Astrocyte (in vitro differentiated cells and primary cell): ENCODE measurements at regions not wholly inside any gene's neighbourhood (a gene's known extent, or its start where the extent isn't known, plus 50 kb on each side); places are given as distances from the start of the nearest gene placed in this dataset.

Source experiments
- DNase-seq: peaks from one replicate; pipeline ENCODE4 v3.0.0-alpha.2; 2010; ENCODE audit warnings: low read depth
- FAIRE-seq: peaks from 2 replicates; lab custom pipeline; 2011; peaks lifted over from hg19 to GRCh38; lab: Jason Lieb, UNC
- H2AFZ ChIP-seq: 2 replicates; pipeline ENCODE4 v1.6.0; 2012; ENCODE audit warnings: low read depth, low read length, inconsistent platforms
- H3K27ac ChIP-seq: 2 replicates; pipeline ENCODE4 v1.5.1; 2011; ENCODE audit warnings: low read depth, low read length, inconsistent platforms
- H3K27me3 ChIP-seq: 2 replicates; pipeline ENCODE4 v1.6.0; 2011; ENCODE audit warnings: low read length, inconsistent platforms; ENCODE audit not compliant: insufficient read depth
- H3K36me3 ChIP-seq: 2 replicates; pipeline ENCODE4 v1.5.1; 2011; ENCODE audit warnings: low read length, inconsistent platforms; ENCODE audit not compliant: insufficient read depth
- H3K4me1 ChIP-seq: 2 replicates; pipeline ENCODE4 v1.5.1; 2011; ENCODE audit warnings: low read length, inconsistent platforms; ENCODE audit not compliant: insufficient read depth
- H3K4me2 ChIP-seq: 2 replicates; pipeline ENCODE4 v1.6.0; 2012; ENCODE audit warnings: low read length, inconsistent platforms
- H3K4me3 ChIP-seq: 2 replicates; pipeline ENCODE4 v1.5.1; 2011; ENCODE audit warnings: low read depth, mild to moderate bottlenecking, low read length, inconsistent platforms; ENCODE audit not compliant: insufficient read depth
- H3K79me2 ChIP-seq: 2 replicates; pipeline ENCODE4 v1.6.0; 2012; ENCODE audit warnings: mild to moderate bottlenecking, low read length, inconsistent platforms; ENCODE audit not compliant: insufficient read depth
- H3K9ac ChIP-seq: 2 replicates; pipeline ENCODE4 v1.6.0; 2012; ENCODE audit warnings: mild to moderate bottlenecking, low read length, inconsistent platforms
- H3K9me3 ChIP-seq: 2 replicates; pipeline ENCODE4 v1.5.1; 2012; ENCODE audit warnings: low read depth, mild to moderate bottlenecking, low read length, inconsistent platforms; ENCODE audit not compliant: insufficient read depth
- H4K20me1 ChIP-seq: 2 replicates; pipeline ENCODE4 v1.6.0; 2012; ENCODE audit warnings: low read length, inconsistent platforms; ENCODE audit not compliant: insufficient read depth
- H3K27ac Mint-ChIP-seq: one replicate; pipeline ENCODE4 v1.8.0; 2021; ENCODE audit warnings: mild to moderate bottlenecking, mixed read lengths; ENCODE audit not compliant: unreplicated experiment
- H3K27me3 Mint-ChIP-seq: one replicate; pipeline ENCODE4 v1.8.0; 2021; ENCODE audit warnings: low read depth, mixed read lengths; ENCODE audit not compliant: unreplicated experiment
- H3K36me3 Mint-ChIP-seq: one replicate; pipeline ENCODE4 v1.8.0; 2021; ENCODE audit warnings: low read depth, mixed read lengths; ENCODE audit not compliant: unreplicated experiment
- H3K4me1 Mint-ChIP-seq: one replicate; pipeline ENCODE4 v1.8.0; 2021; ENCODE audit warnings: low read depth, mixed read lengths; ENCODE audit not compliant: unreplicated experiment
- H3K4me3 Mint-ChIP-seq: one replicate; pipeline ENCODE4 v1.8.0; 2021; ENCODE audit warnings: mild to moderate bottlenecking, moderate library complexity, mixed read lengths; ENCODE audit not compliant: unreplicated experiment
- H3K9me3 Mint-ChIP-seq: one replicate; pipeline ENCODE4 v1.8.0; 2021; ENCODE audit warnings: mild to moderate bottlenecking, mixed read lengths; ENCODE audit not compliant: unreplicated experiment
- EZH2 ChIP-seq: IDR thresholded peaks from 2 replicates; pipeline ENCODE4 v1.6.1; 2012; ENCODE audit warnings: mild to moderate bottlenecking, low read length, inconsistent platforms; ENCODE audit not compliant: insufficient read depth
- TF ChIP-seq, protein P1 (sequence below): IDR thresholded peaks from 2 replicates; pipeline ENCODE4 v1.5.1; 2011; ENCODE audit warnings: low read depth, mild to moderate bottlenecking, inconsistent platforms, low read length, moderate library complexity; ENCODE audit not compliant: insufficient read depth

DNA sequence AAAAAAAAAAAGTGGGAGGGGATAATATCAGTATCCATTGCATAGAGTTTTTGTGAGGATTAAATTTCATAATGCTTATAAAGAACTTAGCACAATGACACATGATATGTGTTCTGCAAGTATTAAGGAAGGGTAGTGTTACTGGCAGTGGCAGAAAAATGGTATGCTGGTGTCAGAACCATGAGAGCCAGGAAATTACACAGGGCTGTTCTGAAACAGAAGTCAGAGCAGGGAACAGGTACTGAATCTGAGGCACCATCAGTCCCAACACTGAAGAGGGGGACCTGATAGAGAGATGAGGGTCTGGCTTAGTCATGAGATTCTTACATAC lies 601.1 kb upstream of the GRIA3 start:
- FAIRE-seq, result no peak
- no peaks in the 10 kb centered on the region for H3K9me3 Mint-ChIP-seq

DNA sequence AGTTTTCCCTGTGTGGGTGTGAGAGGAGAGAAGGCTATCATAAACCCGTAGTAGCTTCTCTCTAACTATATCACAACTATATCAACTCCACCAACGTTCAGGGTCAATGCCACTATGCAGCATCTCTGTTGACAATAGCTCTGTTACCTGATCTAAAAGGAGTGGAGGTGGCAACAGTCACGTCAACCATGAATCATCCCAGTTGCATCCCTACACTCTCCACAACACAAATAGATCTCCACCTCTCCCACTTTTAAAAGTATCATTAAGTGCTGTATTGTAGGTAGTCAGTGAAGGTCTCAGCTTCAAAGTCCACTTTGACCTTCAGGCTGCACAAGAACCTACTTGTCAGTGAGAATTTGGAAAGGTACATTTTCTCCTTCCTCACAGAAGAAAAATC lies 600.5 kb upstream of the GRIA3 start:
- H3K4me1 Mint-ChIP-seq, result peaks cover 27% of the 10 kb centered on the region
- Histone ChIP-seq H2AFZ (no peak overlapping the region), H3K27me3 (no peaks in the 10 kb centered on the region), H3K27ac (no peak overlapping the region), H4K20me1 (no peaks in the 10 kb centered on the region), H3K4me2 (no peak overlapping the region), H3K9me3 (no peaks in the 10 kb centered on the region), H3K79me2 (no peaks in the 10 kb centered on the region), H3K9ac (no peak overlapping the region), H3K4me3 (no peak overlapping the region), H3K36me3 (no peaks in the 10 kb centered on the region), H3K4me1 (peaks cover 4% of the 10 kb centered on the region)
- no peak overlapping the region for H3K27ac Mint-ChIP-seq
- FAIRE-seq (no peak), DNase-seq (no peak)
- TF ChIP-seq, protein P1, sequence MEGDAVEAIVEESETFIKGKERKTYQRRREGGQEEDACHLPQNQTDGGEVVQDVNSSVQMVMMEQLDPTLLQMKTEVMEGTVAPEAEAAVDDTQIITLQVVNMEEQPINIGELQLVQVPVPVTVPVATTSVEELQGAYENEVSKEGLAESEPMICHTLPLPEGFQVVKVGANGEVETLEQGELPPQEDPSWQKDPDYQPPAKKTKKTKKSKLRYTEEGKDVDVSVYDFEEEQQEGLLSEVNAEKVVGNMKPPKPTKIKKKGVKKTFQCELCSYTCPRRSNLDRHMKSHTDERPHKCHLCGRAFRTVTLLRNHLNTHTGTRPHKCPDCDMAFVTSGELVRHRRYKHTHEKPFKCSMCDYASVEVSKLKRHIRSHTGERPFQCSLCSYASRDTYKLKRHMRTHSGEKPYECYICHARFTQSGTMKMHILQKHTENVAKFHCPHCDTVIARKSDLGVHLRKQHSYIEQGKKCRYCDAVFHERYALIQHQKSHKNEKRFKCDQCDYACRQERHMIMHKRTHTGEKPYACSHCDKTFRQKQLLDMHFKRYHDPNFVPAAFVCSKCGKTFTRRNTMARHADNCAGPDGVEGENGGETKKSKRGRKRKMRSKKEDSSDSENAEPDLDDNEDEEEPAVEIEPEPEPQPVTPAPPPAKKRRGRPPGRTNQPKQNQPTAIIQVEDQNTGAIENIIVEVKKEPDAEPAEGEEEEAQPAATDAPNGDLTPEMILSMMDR, result no peak
- TF ChIP-seq EZH2, result no peak
- H3K27me3 Mint-ChIP-seq, result no peaks in the 10 kb centered on the region
- no peak overlapping the region for H3K4me3 Mint-ChIP-seq
- H3K36me3 Mint-ChIP-seq, result no peaks in the 10 kb centered on the region
- H3K9me3 Mint-ChIP-seq, result no peaks in the 10 kb centered on the region

More for the DNA sequence above, 601.1 kb upstream of the GRIA3 start:
- H3K9ac ChIP-seq, result peak overlapping the region; percentile 14
- H3K4me3 ChIP-seq, result no peak overlapping the region
- H4K20me1 ChIP-seq, result no peaks in the 10 kb centered on the region
- no peaks in the 10 kb centered on the region for H3K9me3 ChIP-seq
- no peak overlapping the region for H3K4me2 ChIP-seq
- no peak for DNase-seq
- Mint-ChIP-seq H3K27ac (no peak overlapping the region), H3K4me3 (no peak overlapping the region), H3K4me1 (peaks cover 27% of the 10 kb centered on the region), H3K27me3 (no peaks in the 10 kb centered on the region), H3K36me3 (no peaks in the 10 kb centered on the region)
- peaks cover 4% of the 10 kb centered on the region for H3K4me1 ChIP-seq
- TF ChIP-seq, protein P1, result no peak
- no peak for TF ChIP-seq EZH2
- H3K36me3 ChIP-seq, result no peaks in the 10 kb centered on the region
- H3K79me2 ChIP-seq, result no peaks in the 10 kb centered on the region
- H3K27me3 ChIP-seq, result no peaks in the 10 kb centered on the region
- no peak overlapping the region for H2AFZ ChIP-seq
- peak overlapping the region; percentile 26 for H3K27ac ChIP-seq

GRCh38 chrX:122584981-122585380 lies 599.1 kb upstream of the GRIA3 start:
- Histone ChIP-seq H4K20me1 (no peaks in the 10 kb centered on the region), H3K27me3 (no peaks in the 10 kb centered on the region), H3K79me2 (no peaks in the 10 kb centered on the region), H3K36me3 (no peaks in the 10 kb centered on the region), H3K4me1 (no peaks in the 10 kb centered on the region), H3K9ac (no peak overlapping the region), H3K4me3 (no peak overlapping the region), H3K9me3 (no peaks in the 10 kb centered on the region), H3K4me2 (no peak overlapping the region), H2AFZ (no peak overlapping the region), H3K27ac (no peak overlapping the region)
- FAIRE-seq, result peak; percentile 96
- peaks cover 27% of the 10 kb centered on the region for H3K4me1 Mint-ChIP-seq
- H3K36me3 Mint-ChIP-seq, result no peaks in the 10 kb centered on the region
- H3K27ac Mint-ChIP-seq, result no peak overlapping the region
- DNase-seq, result no peak
- H3K27me3 Mint-ChIP-seq, result no peaks in the 10 kb centered on the region
- H3K9me3 Mint-ChIP-seq, result no peaks in the 10 kb centered on the region
- no peak for TF ChIP-seq EZH2
- TF ChIP-seq, protein P1, result no peak
- no peak overlapping the region for H3K4me3 Mint-ChIP-seq
